Natural killer cell (primary cell): ENCODE measurements at regions not wholly inside any gene's neighbourhood (a gene's known extent, or its start where the extent isn't known, plus 50 kb on each side); places are given as distances from the start of the nearest gene placed in this dataset.

Source experiments
- ATAC-seq, 3 donors: fragments of 150-1000 bp in 2 of 3; fragments of 200-7000 bp in 1 of 3; cut with Tn5 transposase; 1 replicate in 1 of 3; 2 replicates in 2 of 3; pipeline ENCODE4 v1.10.0; 2021; ENCODE audit warnings: mild to moderate bottlenecking in 2 of 3, moderate library complexity in 2 of 3
- DNase-seq, 2 donors: peaks; one replicate each; pipeline versions ENCODE4 v3.0.0 to v3.0.0-alpha.2; 2013 to 2021; ENCODE audit warnings: mixed read lengths in 1 of 2
- H3K27ac ChIP-seq: one replicate; pipeline ENCODE4 v1.5.1; 2013; ENCODE audit warnings: mild to moderate bottlenecking, low read length
- H3K27me3 ChIP-seq: one replicate; pipeline ENCODE4 v1.6.1; 2013; ENCODE audit warnings: low read length; ENCODE audit not compliant: control insufficient read depth, insufficient read depth
- H3K36me3 ChIP-seq: one replicate; pipeline ENCODE4 v1.6.1; 2013; ENCODE audit warnings: low read length; ENCODE audit not compliant: control insufficient read depth, insufficient read depth
- H3K4me1 ChIP-seq: one replicate; pipeline ENCODE4 v1.6.1; 2013; ENCODE audit warnings: low read length; ENCODE audit not compliant: control insufficient read depth, insufficient read depth
- H3K4me3 ChIP-seq: one replicate; pipeline ENCODE4 v1.5.1; 2013; ENCODE audit warnings: low read length
- H3K9me3 ChIP-seq: one replicate; pipeline ENCODE4 v1.6.1; 2013; ENCODE audit warnings: low read length; ENCODE audit not compliant: control insufficient read depth, insufficient read depth
- H3K27ac Mint-ChIP-seq, 2 donors: one replicate each; pipeline ENCODE4 v1.8.0; 2022; ENCODE audit warnings: mild to moderate bottlenecking in 2 of 2, mixed read lengths in 2 of 2, moderate library complexity in 1 of 2
- H3K27me3 Mint-ChIP-seq, 2 donors: one replicate each; pipeline ENCODE4 v1.8.0; 2022; ENCODE audit warnings: low read depth in 2 of 2, mixed read lengths in 2 of 2
- H3K36me3 Mint-ChIP-seq: one replicate; pipeline ENCODE4 v1.8.0; 2022; ENCODE audit warnings: mixed read lengths
- H3K4me1 Mint-ChIP-seq, 2 donors: one replicate each; pipeline ENCODE4 v1.8.0; 2022; ENCODE audit warnings: mixed read lengths in 2 of 2
- H3K4me3 Mint-ChIP-seq: one replicate; pipeline ENCODE4 v1.8.0; 2022; ENCODE audit warnings: mild to moderate bottlenecking, moderate library complexity, mixed read lengths
- H3K9me3 Mint-ChIP-seq, 2 donors: one replicate each; pipeline ENCODE4 v1.8.0; 2022; ENCODE audit warnings: mixed read lengths in 2 of 2
- WGBS: methylation state at CpG from one replicate; pipeline ENCODE4 v1.1.7; 2013; ENCODE audit warnings: missing lambda C conversion rate; ENCODE audit not compliant: insufficient coverage; 5-methylcytosine and 5-hydroxymethylcytosine counted together
- intact Hi-C: fragments of 100-400 bp; cut with micrococcal nuclease; formaldehyde crosslinking; loops from one replicate; pipeline ENCODE4 v1.14.2; 2022
- TF ChIP-seq, protein P1 (sequence below): fragments of 200-600 bp; IDR thresholded peaks from one replicate; pipeline ENCODE4 v1.8.0; 2022; ENCODE audit warnings: antibody characterized with exemption

DNA sequence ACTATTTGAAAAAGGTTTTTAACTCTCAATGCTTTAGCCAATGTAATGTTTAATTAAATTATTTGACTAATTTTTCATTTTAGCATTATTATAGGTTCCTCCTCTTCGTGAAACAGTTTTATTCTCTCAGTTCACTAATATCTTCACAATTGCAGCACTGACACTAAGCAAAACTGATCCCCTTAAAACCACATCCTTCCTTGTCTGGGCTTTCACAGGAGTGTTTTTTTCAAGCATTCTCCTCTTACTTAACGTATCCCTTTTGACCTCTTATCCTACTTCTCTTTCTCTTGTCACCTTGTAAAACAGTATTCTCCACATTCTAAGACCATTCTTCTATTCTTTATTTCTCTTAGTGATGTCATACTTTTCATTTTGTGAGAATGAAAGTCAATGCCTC, 112.8 kb downstream of the DSC3 start:
- Histone ChIP-seq H3K27ac (no peak overlapping the region), H3K27me3 (no peaks in the 10 kb centered on the region), H3K36me3 (no peaks in the 10 kb centered on the region), H3K4me1 (no peaks in the 10 kb centered on the region), H3K4me3 (no peak overlapping the region), H3K9me3 (no peaks in the 10 kb centered on the region)
- Mint-ChIP-seq H3K27me3 (no peaks in the 10 kb centered on the region), H3K36me3 (no peaks in the 10 kb centered on the region), H3K27ac (no peak overlapping the region), H3K9me3 (peaks cover 7 to 10% of the 10 kb centered on the region in 2 donors), H3K4me3 (no peak overlapping the region), H3K4me1 (no peaks in the 10 kb centered on the region)
- DNase-seq = no peak
- 0% methylated on average over 2 of the region's 2 CpGs for WGBS
- TF ChIP-seq, protein P1, sequence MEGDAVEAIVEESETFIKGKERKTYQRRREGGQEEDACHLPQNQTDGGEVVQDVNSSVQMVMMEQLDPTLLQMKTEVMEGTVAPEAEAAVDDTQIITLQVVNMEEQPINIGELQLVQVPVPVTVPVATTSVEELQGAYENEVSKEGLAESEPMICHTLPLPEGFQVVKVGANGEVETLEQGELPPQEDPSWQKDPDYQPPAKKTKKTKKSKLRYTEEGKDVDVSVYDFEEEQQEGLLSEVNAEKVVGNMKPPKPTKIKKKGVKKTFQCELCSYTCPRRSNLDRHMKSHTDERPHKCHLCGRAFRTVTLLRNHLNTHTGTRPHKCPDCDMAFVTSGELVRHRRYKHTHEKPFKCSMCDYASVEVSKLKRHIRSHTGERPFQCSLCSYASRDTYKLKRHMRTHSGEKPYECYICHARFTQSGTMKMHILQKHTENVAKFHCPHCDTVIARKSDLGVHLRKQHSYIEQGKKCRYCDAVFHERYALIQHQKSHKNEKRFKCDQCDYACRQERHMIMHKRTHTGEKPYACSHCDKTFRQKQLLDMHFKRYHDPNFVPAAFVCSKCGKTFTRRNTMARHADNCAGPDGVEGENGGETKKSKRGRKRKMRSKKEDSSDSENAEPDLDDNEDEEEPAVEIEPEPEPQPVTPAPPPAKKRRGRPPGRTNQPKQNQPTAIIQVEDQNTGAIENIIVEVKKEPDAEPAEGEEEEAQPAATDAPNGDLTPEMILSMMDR = no peak
- intact Hi-C loops = no loop called here
- ATAC-seq = no peak

- no peak overlapping the region for H3K27ac ChIP-seq
- no peaks in the 10 kb centered on the region for H3K9me3 ChIP-seq
- no peak for ATAC-seq
- no peak overlapping the region for H3K27ac Mint-ChIP-seq
- no peaks in the 10 kb centered on the region for H3K36me3 ChIP-seq
- no peaks in the 10 kb centered on the region for H3K36me3 Mint-ChIP-seq
- no peaks in the 10 kb centered on the region for H3K4me1 ChIP-seq
- H3K4me3 ChIP-seq = no peak overlapping the region
- H3K9me3 Mint-ChIP-seq = peaks cover 13 to 15% of the 10 kb centered on the region in 2 donors
- intact Hi-C loops = no loop called here
- TF ChIP-seq, protein P1 = no peak
- no peaks in the 10 kb centered on the region for H3K27me3 Mint-ChIP-seq
- H3K27me3 ChIP-seq = no peaks in the 10 kb centered on the region
- H3K4me1 Mint-ChIP-seq = no peaks in the 10 kb centered on the region
- 71% methylated on average over 1 of the region's 2 CpGs for WGBS
- no peak overlapping the region for H3K4me3 Mint-ChIP-seq
- no peak for DNase-seq
Measured at GRCh38 chr18:30929065-30929464, 113.5 kb downstream of the DSC3 start.

DNA sequence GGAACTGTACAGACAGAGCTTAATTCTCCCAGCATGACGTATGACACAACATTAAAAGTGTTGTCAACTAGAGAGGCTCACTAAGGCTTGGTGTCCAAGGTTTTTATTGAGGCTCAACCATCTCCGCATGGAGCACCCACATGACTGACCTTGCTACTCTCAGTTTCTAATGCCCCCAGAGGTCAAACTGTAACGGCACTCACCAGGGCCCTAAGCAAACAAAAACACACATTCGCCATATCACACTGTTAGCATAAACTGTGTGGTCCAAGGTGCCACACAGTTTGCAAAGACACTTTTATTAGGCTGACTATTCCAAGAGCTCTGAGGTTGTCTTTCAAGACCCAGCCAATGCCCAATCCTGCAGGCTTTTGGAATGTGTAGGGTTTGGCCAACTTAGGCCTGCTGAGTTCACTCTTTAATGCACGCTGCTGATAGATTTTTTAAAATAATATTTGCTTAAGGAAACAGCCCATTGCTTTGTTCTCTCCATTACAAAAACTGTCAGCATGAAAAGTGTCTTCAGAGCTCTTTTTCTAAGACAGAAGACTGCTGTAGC, 114.9 kb downstream of the DSC3 start:
- no peaks in the 10 kb centered on the region for H3K4me1 ChIP-seq
- Mint-ChIP-seq H3K4me1 (no peaks in the 10 kb centered on the region), H3K9me3 (peaks cover 13 to 16% of the 10 kb centered on the region in 2 donors), H3K4me3 (no peak overlapping the region), H3K36me3 (no peaks in the 10 kb centered on the region), H3K27ac (no peak overlapping the region), H3K27me3 (no peaks in the 10 kb centered on the region)
- H3K9me3 ChIP-seq = no peaks in the 10 kb centered on the region
- intact Hi-C loops = no loop called here
- H3K27me3 ChIP-seq = no peaks in the 10 kb centered on the region
- H3K4me3 ChIP-seq = no peak overlapping the region
- TF ChIP-seq, protein P1 = no peak
- DNase-seq = no peak
- H3K27ac ChIP-seq = no peak overlapping the region
- WGBS = 92% methylated on average over 4 of the region's 5 CpGs
- ATAC-seq = no peak
- H3K36me3 ChIP-seq = no peaks in the 10 kb centered on the region

DNA sequence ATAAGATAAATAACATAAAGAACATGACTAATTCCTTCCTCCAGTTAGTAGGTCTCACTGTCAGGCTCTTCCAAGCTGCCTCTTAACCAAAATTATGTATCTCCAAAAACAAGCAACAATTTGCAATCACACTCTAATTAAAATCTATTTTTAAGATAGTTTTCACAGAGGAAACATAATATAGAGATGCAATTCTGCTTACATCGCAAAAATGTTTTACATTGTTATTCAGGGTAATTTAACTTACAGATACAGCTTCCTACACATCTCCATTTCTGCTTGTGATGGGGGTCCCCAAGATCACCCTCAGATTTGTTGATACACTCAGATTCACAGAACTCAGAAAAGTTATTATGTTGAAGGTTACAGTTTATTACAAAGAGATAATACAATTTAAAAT, 115.5 kb downstream of the DSC3 start:
- no peaks in the 10 kb centered on the region for H3K9me3 ChIP-seq
- H3K27ac Mint-ChIP-seq = no peak overlapping the region
- H3K27me3 Mint-ChIP-seq = no peaks in the 10 kb centered on the region
- no peaks in the 10 kb centered on the region for H3K4me1 ChIP-seq
- intact Hi-C loops = no loop called here
- DNase-seq (no peak), ATAC-seq (no peak)
- no peak overlapping the region for H3K4me3 ChIP-seq
- no peaks in the 10 kb centered on the region for H3K27me3 ChIP-seq
- H3K4me1 Mint-ChIP-seq = no peaks in the 10 kb centered on the region
- no peaks in the 10 kb centered on the region for H3K36me3 Mint-ChIP-seq
- TF ChIP-seq, protein P1 = no peak
- no CpG with 5 or more reads among the region's 1 CpG for WGBS
- no peak overlapping the region for H3K27ac ChIP-seq
- no peak overlapping the region for H3K4me3 Mint-ChIP-seq
- no peaks in the 10 kb centered on the region for H3K36me3 ChIP-seq
- H3K9me3 Mint-ChIP-seq = peaks cover 13 to 15% of the 10 kb centered on the region in 2 donors
